IgD-negative memory B cell (primary cell): ENCODE measurements at regions not wholly inside any gene's neighbourhood (a gene's known extent, or its start where the extent isn't known, plus 50 kb on each side); places are given as distances from the start of the nearest gene placed in this dataset.

Experiments
- H3K27ac Mint-ChIP-seq, 3 donors: one replicate each; pipeline ENCODE4 v1.8.0; 2020 to 2022; ENCODE audit warnings: mild to moderate bottlenecking in 3 of 3, mixed read lengths in 3 of 3, moderate library complexity in 1 of 3
- H3K27me3 Mint-ChIP-seq: one replicate; pipeline ENCODE4 v1.8.0; 2021; ENCODE audit warnings: mixed read lengths
- H3K36me3 Mint-ChIP-seq: one replicate; pipeline ENCODE4 v1.8.0; 2020; ENCODE audit warnings: mild to moderate bottlenecking, mixed read lengths
- H3K4me1 Mint-ChIP-seq, 3 donors: one replicate each; pipeline ENCODE4 v1.8.0; 2020 to 2022; ENCODE audit warnings: mixed read lengths in 3 of 3, mild to moderate bottlenecking in 1 of 3
- H3K4me3 Mint-ChIP-seq, 4 donors: one replicate each; pipeline ENCODE4 v1.8.0; 2020 to 2022; ENCODE audit warnings: mild to moderate bottlenecking in 4 of 4, mixed read lengths in 4 of 4, moderate library complexity in 3 of 4
- H3K9me3 Mint-ChIP-seq, 3 donors: one replicate each; pipeline ENCODE4 v1.8.0; 2020 to 2021; ENCODE audit warnings: mixed read lengths in 3 of 3, mild to moderate bottlenecking in 1 of 3

DNA sequence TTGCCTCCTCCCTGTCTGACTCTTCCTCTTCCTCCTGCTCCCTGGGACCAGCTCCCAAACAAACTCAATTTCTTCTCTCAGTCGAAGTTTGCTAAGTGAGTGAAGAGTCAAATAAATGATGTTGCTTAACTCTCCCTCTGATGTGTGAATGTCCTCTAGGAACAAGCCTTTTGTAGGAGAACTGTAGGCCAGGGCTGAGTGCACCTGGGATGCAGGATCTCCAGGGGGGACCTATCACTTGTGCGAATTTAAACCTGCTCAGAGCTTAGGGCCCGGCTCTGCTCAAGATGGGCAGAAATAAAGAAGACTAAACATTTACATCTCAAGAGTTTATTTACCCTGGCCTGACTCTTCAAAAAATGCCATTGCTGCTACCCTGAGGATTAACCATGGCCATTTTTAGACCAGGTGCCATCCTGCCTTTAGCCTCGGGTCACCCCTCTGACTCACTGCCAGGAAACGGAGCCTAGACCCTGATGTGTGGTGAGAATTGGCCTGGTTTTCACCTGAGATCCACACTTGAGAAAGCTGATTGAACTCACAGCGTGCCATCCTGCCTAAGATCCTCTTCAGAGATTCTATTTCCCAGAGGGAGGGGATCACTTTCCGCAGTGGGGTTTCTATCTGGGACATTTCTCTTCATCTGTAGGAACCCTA lies 63.6 kb upstream of the CD93 start:
- Mint-ChIP-seq H3K36me3 (no peaks in the 10 kb centered on the region), H3K27ac (no peak overlapping the region), H3K9me3 (no peaks in the 10 kb centered on the region), H3K27me3 (peaks cover 2% of the 10 kb centered on the region), H3K4me1 (no peaks in the 10 kb centered on the region), H3K4me3 (no peak overlapping the region)

DNA sequence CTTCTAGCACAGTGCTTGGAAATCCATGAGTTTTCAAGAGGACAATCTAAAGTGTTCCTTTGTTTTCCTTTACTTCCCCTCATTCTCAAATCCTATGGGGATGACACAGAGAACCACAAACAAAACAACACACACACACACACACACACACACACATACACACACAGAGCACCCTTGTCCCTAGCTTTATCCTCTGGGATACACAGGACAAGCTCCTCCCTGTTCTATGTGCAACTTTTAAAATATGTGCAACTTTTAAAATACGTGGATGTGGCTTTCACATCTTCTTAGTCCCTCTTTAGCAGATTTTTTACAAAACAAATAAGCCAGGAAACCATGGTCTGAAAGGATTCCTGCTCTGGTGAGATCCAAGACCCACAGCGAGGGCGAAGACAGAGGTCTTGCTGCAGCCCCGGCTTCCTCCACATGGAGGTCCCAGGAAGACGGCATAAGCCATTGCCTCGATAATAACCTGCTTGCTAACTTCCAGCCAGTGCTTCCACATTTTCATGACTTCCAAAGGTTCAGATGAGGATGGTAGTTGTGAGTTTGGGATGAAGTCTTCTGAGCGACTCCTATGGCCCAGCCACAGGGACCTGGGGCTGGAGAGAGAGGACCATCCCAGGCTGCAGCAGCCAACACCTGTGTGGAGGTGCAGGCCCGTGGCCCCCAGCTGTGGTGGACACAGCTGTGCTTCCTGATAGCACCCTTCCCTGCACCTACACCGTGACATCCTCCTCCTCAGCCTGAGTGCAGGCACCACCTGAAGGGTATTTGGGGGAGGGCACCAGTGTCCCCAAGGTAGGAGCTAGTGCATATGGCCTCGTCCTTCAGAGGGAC lies 62.8 kb upstream of the CD93 start:
- no peak overlapping the region for H3K27ac Mint-ChIP-seq
- H3K4me3 Mint-ChIP-seq = no peak overlapping the region
- peaks cover 2% of the 10 kb centered on the region for H3K27me3 Mint-ChIP-seq
- no peaks in the 10 kb centered on the region for H3K36me3 Mint-ChIP-seq
- H3K4me1 Mint-ChIP-seq = no peaks in the 10 kb centered on the region
- no peaks in the 10 kb centered on the region for H3K9me3 Mint-ChIP-seq

DNA sequence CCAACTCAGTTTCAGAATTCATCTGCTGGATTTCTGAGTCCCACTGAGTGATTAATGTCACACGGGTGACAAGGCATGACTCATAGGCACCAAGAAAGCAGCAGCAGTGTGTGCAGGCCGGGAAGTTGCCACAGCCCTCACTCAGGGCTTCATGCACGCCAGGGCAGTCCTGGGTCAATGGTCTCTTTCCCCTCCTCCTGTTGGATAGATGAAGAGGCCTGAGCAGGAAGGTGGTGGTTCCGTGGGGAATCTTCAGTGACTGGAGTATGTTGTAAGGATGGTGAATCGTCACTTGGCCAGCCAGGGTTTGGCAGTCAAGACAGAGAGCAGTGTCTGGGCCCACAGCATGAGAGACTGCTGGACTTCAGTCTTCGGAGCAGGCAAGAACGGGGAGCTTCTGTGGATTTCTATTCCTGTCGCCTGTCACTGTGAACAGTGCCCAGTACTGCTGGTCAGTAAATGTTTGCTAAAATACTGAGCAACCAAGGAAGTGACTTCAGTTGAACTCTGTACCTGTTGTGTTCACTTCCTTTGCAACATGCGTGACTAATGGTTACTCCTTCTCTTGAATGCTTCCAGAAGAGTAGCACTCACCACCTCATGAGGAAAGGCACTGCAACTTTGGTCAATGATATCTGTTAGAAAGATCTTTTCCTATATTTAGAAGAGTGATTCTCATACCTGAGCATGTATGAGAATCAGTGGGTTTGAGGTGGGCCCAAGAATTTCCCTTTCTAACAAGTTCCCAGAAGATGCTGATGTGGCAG lies 62.0 kb upstream of the CD93 start:
- no peaks in the 10 kb centered on the region for H3K9me3 Mint-ChIP-seq
- H3K27ac Mint-ChIP-seq = no peak overlapping the region
- H3K4me1 Mint-ChIP-seq = no peaks in the 10 kb centered on the region
- peaks cover 2% of the 10 kb centered on the region for H3K27me3 Mint-ChIP-seq
- no peaks in the 10 kb centered on the region for H3K36me3 Mint-ChIP-seq
- H3K4me3 Mint-ChIP-seq = no peak overlapping the region

DNA sequence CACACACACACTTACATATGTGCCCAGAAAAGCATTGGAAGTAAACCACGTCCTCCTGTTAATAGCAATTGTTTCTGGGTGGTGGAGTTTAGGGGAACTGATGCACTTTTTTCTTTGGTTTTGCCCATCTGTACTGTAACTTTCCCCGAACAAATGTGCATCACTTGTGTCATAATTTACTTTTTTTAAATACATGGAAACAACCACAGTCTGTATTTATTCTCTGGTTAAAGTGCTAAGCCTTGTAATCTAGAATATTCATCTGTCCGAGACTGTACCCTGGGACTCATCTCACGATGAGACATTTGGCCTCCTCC lies 61.5 kb upstream of the CD93 start:
- Mint-ChIP-seq H3K27me3 (peaks cover 2% of the 10 kb centered on the region), H3K36me3 (no peaks in the 10 kb centered on the region), H3K27ac (no peak overlapping the region), H3K9me3 (no peaks in the 10 kb centered on the region), H3K4me1 (no peaks in the 10 kb centered on the region), H3K4me3 (no peak overlapping the region)

DNA sequence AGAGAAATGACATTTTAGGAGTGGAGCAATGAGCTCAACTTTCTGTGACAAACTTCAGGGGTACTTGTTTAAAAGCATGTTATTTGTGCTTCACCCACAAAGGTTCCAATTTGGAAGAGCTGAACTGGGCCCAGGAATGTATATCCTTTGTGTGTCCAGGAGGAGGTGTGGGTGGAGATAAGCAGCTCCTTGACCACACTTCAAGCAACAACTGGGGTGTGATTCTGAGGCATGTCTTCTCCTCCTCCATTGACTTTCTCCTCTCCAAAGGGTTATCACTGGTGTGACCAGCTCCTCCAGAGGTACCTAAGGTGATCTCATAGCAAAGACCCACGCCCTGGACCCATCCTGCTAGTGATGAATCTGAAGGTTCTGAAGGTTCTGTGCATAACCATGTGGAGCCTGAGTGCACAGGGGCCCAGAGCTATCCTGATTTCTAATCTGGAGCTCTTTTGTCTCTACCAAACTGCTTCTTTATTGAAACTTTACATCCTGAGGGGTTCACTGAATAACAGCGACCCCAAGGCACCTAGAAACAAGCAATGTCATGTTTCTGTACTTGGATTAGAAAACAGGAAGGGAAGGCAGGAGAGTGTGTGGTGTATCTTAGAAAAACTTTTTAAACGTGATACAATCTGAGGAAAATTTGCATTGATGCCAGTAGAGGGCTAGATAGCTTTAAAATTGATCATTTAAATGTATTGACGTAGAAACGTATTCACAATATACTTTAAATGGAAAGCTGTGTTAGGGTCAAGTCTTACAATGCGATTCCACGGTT lies 60.9 kb upstream of the CD93 start:
- Mint-ChIP-seq H3K4me3 (no peak overlapping the region), H3K27ac (no peak overlapping the region)

DNA sequence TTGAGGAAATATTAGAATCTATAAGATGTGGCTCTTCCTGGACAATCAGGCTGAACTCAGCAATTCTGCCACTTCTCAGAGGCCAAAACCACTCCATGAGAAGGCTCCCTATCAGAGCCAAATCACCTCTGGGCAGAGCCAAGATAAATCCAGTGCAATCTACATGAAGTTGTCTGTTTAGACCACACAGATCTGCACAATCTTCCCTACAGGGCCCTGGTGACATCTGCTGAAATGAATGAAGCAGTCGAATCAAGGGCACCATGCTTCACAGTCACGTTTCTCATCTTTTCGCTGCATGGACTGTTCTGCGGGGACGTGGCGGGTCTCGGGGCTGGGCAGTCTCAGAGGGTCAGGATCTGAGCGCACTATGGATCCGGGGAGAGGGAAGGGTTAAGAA lies 60.1 kb upstream of the CD93 start:
- Mint-ChIP-seq H3K27me3 (peaks cover 2% of the 10 kb centered on the region), H3K36me3 (no peaks in the 10 kb centered on the region), H3K4me3 (no peak overlapping the region), H3K9me3 (no peaks in the 10 kb centered on the region), H3K27ac (no peak overlapping the region), H3K4me1 (no peaks in the 10 kb centered on the region)

More for the DNA sequence above, 60.9 kb upstream of the CD93 start:
- Mint-ChIP-seq H3K36me3 (no peaks in the 10 kb centered on the region), H3K4me1 (no peaks in the 10 kb centered on the region), H3K9me3 (no peaks in the 10 kb centered on the region), H3K27me3 (peaks cover 2% of the 10 kb centered on the region)

DNA sequence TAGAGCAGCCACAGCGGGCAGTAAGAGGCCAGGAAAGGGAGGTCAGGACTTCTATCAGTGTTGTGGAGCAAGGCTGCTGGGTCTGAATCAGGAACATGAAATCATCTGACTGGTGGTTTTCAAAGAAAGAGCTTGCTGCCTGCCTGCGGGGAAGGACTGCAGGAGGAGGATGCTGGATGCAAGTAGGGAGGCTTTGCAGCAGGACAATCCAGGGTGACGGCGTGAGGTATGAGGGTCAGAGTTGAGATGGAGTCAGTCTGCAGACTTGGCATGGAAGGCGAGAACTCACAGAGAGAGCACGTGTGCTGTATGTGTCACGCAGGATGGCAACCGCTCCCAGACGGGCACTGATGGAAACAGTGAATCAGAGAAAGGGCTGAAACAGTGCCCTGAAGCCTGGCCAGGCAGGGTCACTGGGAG lies 59.2 kb upstream of the CD93 start:
- peaks cover 2% of the 10 kb centered on the region for H3K27me3 Mint-ChIP-seq
- no peaks in the 10 kb centered on the region for H3K4me1 Mint-ChIP-seq
- no peak overlapping the region for H3K4me3 Mint-ChIP-seq
- no peaks in the 10 kb centered on the region for H3K9me3 Mint-ChIP-seq
- H3K27ac Mint-ChIP-seq = no peak overlapping the region
- no peaks in the 10 kb centered on the region for H3K36me3 Mint-ChIP-seq

DNA sequence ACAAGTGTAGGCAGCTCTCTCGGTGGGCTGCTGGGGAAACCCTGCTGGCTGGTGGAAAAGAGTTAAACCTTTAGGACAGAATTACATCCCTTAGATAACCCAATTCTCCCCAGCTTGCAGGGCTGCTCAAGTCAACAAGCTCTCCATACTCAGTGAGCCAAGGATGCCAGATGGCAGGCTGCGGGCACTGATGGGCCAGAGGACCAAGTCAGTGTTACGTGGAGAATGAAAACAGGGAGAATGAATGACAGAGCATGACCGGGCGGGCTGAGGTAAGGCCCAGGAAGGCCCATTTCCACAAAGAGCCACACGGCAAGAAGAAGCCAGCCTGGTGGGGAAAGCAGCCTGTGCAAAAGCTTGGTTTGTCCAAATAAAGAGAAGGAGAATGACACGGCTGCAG lies 58.7 kb upstream of the CD93 start:
- no peak overlapping the region for H3K4me3 Mint-ChIP-seq
- no peaks in the 10 kb centered on the region for H3K36me3 Mint-ChIP-seq
- no peak overlapping the region for H3K27ac Mint-ChIP-seq
- H3K9me3 Mint-ChIP-seq = no peaks in the 10 kb centered on the region
- no peaks in the 10 kb centered on the region for H3K4me1 Mint-ChIP-seq
- H3K27me3 Mint-ChIP-seq = peaks cover 2% of the 10 kb centered on the region

DNA sequence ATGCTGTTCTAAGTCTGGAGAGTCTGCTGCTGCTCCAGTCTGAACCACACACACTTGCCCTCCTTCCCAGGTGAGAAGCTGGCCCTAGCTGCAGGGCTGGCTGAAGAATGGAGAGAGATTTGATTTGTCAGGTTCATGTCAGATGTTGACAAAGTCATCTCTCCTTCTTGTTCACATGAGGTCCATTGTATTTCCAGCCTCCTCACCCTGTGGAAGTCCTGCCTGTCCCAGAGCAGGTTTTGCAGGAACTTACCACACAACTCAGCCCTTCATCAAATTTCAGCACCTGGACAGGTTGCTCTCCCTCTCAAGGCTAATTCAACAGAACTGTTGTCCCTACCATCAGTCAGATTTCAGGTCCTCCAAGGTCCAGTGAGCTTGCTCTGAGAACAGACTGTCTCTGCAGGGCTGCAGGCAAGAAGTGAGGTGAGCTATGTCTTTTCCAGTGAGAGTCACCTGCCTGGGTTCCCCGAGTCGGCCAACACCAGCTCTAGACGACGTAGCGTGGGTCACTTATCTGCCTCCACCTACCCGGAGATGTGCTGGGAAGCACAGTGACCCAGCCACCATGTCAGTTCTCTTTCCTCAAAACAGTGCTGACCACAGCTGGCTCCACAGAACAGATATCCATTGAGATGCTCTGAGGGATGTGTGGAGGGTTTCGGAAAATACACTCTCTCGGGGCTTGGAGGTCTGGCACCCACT lies 58.0 kb upstream of the CD93 start:
- no peaks in the 10 kb centered on the region for H3K4me1 Mint-ChIP-seq

DNA sequence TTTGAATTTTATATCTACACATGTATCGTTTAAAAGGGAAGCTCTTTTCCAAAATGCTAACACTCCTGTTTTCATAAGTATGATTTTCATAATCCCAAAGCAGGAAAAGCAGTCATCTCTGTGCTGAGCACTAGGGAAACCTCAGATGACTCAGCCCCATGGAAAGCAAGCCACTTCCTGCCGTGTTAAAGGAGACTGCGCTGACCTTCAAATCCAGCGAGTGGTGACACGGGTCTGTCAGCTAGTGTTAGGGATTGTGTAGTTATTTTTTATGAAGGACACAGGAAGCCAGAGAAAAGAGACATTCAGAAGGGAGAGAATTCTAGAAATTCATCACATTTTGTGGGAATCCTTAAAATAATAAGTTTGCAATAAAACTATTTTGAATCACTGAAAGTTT lies 57.0 kb upstream of the CD93 start:
- Mint-ChIP-seq H3K4me1 (no peaks in the 10 kb centered on the region), H3K27ac (no peak overlapping the region), H3K36me3 (no peaks in the 10 kb centered on the region), H3K27me3 (peaks cover 2% of the 10 kb centered on the region), H3K9me3 (no peaks in the 10 kb centered on the region), H3K4me3 (no peak overlapping the region)

More for the DNA sequence above, 58.0 kb upstream of the CD93 start:
- Mint-ChIP-seq H3K27me3 (peaks cover 2% of the 10 kb centered on the region), H3K27ac (no peak overlapping the region), H3K9me3 (no peaks in the 10 kb centered on the region), H3K4me3 (no peak overlapping the region), H3K36me3 (no peaks in the 10 kb centered on the region)

DNA sequence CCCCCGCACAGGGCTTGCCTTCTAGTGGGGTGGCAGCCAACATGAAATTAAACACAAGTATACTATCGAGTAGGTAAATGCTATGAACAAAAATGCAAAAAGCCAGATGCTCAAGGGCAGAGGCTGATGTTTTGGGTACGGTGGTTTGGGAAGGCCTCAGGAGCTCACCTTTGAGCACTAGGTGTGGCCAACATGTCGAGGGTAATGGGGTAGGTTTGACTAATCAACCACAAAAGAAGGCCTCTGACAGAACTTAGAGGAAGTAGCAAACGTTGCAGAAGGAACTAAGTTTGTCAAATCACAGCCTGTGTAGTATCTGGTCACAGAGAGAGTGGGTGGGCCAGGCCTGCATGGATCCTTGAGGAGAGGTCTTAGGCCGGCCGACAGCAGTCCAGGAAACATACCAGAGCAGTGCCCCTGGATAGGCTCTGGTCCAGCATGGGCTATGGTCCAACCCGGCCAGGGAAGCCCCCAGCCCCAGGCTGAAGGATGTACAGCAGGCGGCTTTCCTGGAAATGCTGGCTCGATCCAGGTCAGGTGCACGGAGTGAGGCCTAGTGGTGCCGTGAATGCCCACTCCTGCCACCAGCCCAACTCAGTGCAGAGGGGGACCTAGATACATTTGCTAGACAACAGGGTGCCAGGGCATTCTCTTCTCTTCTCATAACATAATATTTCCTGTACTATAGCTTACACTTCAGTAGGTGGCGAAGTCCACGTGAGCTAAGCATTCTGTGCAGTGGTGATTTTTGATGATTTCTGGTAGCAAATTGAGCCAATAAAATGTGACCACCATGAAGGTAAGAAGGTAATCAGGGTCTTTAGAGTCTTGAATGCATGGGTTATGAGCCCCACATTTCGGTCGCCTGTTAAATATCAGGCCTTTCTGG lies 56.3 kb upstream of the CD93 start:
- Mint-ChIP-seq H3K4me1 (no peaks in the 10 kb centered on the region), H3K9me3 (no peaks in the 10 kb centered on the region), H3K27ac (no peak overlapping the region), H3K36me3 (no peaks in the 10 kb centered on the region), H3K4me3 (no peak overlapping the region), H3K27me3 (peaks cover 2% of the 10 kb centered on the region)

DNA sequence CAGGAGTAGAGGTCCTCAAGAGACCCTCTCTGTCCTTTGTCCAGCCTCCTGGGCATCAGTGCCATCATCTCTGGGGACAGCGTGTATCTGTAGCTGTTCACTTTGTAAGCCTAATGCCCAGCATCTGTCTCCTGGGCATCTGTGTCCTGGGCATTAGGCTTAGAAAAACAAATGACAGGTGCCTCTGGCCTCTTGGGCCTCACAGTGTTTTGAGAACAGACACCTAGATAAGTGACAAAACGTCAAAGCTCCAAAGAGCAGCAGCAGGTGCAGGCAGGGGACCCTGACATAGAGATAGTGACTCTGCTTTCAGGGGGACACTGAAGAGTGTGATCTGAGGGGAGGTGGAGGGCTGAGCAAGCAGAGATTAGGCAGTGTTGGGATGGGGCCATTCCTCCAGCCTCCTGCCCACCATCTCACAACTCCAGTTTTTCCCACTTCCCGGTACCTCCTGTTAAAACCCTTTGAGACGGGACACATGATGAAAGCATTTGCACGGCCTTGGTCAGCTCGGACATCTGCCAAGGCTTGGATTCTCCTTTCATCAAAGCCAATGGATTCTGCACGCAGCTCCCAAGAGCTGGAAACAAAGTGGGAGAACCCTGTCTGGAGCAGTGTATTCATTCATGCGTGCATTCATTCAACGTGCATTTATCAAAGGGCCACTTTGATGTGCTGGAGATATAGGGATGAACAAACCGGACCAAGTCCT lies 55.5 kb upstream of the CD93 start:
- no peaks in the 10 kb centered on the region for H3K36me3 Mint-ChIP-seq
- H3K4me3 Mint-ChIP-seq = no peak overlapping the region
- no peaks in the 10 kb centered on the region for H3K4me1 Mint-ChIP-seq
- H3K9me3 Mint-ChIP-seq = no peaks in the 10 kb centered on the region
- no peak overlapping the region for H3K27ac Mint-ChIP-seq
- peaks cover 2% of the 10 kb centered on the region for H3K27me3 Mint-ChIP-seq

DNA sequence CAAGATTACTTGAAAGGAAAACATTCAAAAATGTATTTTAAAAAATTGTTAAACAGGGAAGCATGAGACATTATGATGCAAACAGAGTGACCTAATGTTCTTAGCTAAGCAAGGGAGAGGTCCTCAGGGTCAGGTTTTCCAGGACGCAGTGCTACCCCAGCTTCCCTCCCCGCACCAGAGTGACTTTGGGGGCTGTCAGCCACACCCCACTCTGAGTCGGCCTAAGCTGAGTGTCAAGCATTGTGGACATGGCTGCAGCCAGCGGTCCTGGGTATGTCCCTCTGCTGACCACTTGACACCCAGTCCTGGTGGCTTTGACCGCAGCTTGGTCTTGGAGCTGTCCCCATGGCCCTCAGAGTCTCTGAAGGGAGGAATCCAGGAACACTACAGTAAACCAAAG lies 54.9 kb upstream of the CD93 start:
- Mint-ChIP-seq H3K4me3 (no peak overlapping the region), H3K4me1 (no peaks in the 10 kb centered on the region), H3K9me3 (no peaks in the 10 kb centered on the region), H3K27ac (no peak overlapping the region), H3K36me3 (no peaks in the 10 kb centered on the region), H3K27me3 (peaks cover 2% of the 10 kb centered on the region)
